ENCODE measurements at regions not wholly inside any gene's neighbourhood (a gene's known extent, or its start where the extent isn't known, plus 50 kb on each side); places are given as distances from the start of the nearest gene placed in this dataset.

DNA sequence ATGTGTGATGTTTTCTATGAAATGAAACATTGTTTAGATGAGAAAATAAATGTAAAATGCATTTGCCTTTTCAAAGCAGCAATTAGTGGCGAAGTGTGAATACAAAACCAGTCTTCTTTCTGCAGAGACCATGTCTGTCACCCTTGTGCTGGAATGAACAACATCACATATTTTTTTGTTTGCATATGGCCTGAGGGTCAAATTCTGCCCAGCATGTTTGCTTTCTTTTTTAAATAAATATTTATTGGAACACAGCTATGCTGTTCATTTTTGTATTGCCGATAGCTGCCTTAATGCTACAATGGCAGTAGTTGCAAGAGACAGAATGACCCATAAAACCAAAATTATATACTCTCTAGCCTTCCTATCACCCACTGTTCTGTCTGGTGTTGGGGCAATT is 75.3 kb upstream of the SNRPN start:
- ChIA-PET POLR2A (ENCODE audit: unreplicated experiment) (no interaction called here), CTCF (interaction anchor here (0.5 kb wide), 1 partner anchor 11 kb away, joined by 8 read pairs; no protein-coding TSS in a partner anchor)
- Histone ChIP-seq H4K5ac (ENCODE audit: low read depth, low read length) (no peak overlapping the region), H2BK15ac (ENCODE audit: low read depth, low read length) (no peak overlapping the region), H3K14ac (replicated peaks; ENCODE audit: low read depth, low read length) (no peak overlapping the region), H3K4me3 (ENCODE audit: insufficient read depth, low read depth, low read length) (no peak overlapping the region), H3K18ac (ENCODE audit: low read depth, low read length) (no peak overlapping the region), H3K79me1 (ENCODE audit: low read depth in 1 of 2, low read length in 2 of 2) (no peaks in the 10 kb centered on the region; a peak in 1 of 4 replicates), H3K36me3 (ENCODE audit: control insufficient read depth, insufficient read depth, low read length) (no peaks in the 10 kb centered on the region), H3K9ac (ENCODE audit: low read depth, low read length) (no peak overlapping the region), H3K56ac (ENCODE audit: extremely low read depth, insufficient read depth, low read length) (no peak overlapping the region), H4K91ac (ENCODE audit: insufficient read depth, low read depth, low read length) (no peak overlapping the region), H3K9me1 (ENCODE audit: insufficient read depth, low read length) (no peaks in the 10 kb centered on the region), H3K23ac (ENCODE audit: low read depth, low read length) (no peak overlapping the region), H2AK5ac (ENCODE audit: low read depth, low read length) (no peak overlapping the region), H4K8ac (ENCODE audit: low read depth in 2 of 2, low read length in 2 of 2) (no peak overlapping the region), H3K27me3 (ENCODE audit: control insufficient read depth, insufficient read depth, low read length) (no peaks in the 10 kb centered on the region), H2AFZ (replicated peaks; ENCODE audit: low read length, poor library complexity) (no peak overlapping the region), H2BK20ac (ENCODE audit: low read depth, low read length) (no peak overlapping the region), H3K9me3 (ENCODE audit: control insufficient read depth, insufficient read depth, low read length) (peaks cover 2% of the 10 kb centered on the region; the same call in 1 of the 2 replicates), H3K4ac (ENCODE audit: low read depth, low read length) (no peak overlapping the region), H3K27ac (ENCODE audit: insufficient read depth, low read length) (no peak overlapping the region), H2BK120ac (ENCODE audit: low read depth, low read length) (no peak overlapping the region), H3K4me1 (ENCODE audit: control insufficient read depth, insufficient read depth, low read length) (no peaks in the 10 kb centered on the region), H2BK5ac (ENCODE audit: low read depth, low read length, poor library complexity, severe bottlenecking) (no peak overlapping the region), H4K20me1 (ENCODE audit: insufficient read depth, low read length) (no peaks in the 10 kb centered on the region), H2AK9ac (replicated peaks; ENCODE audit: low read depth, low read length, poor library complexity) (no peak overlapping the region), H3K4me2 (ENCODE audit: low read depth, low read length) (no peak overlapping the region)
- intact Hi-C loops (cut with micrococcal nuclease), result no loop called here
- in situ Hi-C loops (cut with MboI; ENCODE audit: low sequenced_read_pairs), result no loop called here
- ATAC-seq (ENCODE audit: low read depth), result no peak
- dilution Hi-C loops (cut with HindIII; ENCODE audit: low sequenced_read_pairs, unreplicated experiment), result no loop called here
- no peak for DNase-seq
- WGBS, 2 experiments (ENCODE audit: extremely low coverage in 2 of 2, insufficient read length in 1 of 2), result no CpG with 5 or more reads among the region's 2 CpGs
- no TSS peak for BruUV-seq (replicated peaks)
- no peak for TF ChIP-seq CEBPB (IDR thresholded peaks at IDR 0.05; ENCODE audit: low read depth, low read length)

Measured in IMR-90 (cell line).